ENCODE measurements at regions not wholly inside any gene's neighbourhood (a gene's known extent, or its start where the extent isn't known, plus 50 kb on each side); places are given as distances from the start of the nearest gene placed in this dataset.

- no peaks in the 10 kb centered on the region for H3K9me3 ChIP-seq (replicated peaks; ENCODE audit: insufficient read depth, low read length)
- no peak overlapping the region for H2AFZ ChIP-seq (ENCODE audit: low read length)
- H3K27ac ChIP-seq (ENCODE audit: low read length), result no peak overlapping the region
- H3K79me2 ChIP-seq (ENCODE audit: low read length), result no peaks in the 10 kb centered on the region
- no peak for DNase-seq
- no peak overlapping the region for H3K4me3 ChIP-seq (ENCODE audit: low read length)
- no peak overlapping the region for H3K4me2 ChIP-seq (ENCODE audit: low read depth, low read length)
- no peaks in the 10 kb centered on the region for H3K27me3 ChIP-seq (replicated peaks; ENCODE audit: insufficient read depth, low read length)
- TF ChIP-seq CTCF (IDR thresholded peaks at IDR 0.05; ENCODE audit: low read length) (no peak), EZH2 (optimal IDR thresholded peaks at IDR 0.05; ENCODE audit: low read depth, low read length) (no peak), EZH2phosphoT487 (IDR thresholded peaks at IDR 0.05; ENCODE audit: low read length) (no peak)
- no peaks in the 10 kb centered on the region for H4K20me1 ChIP-seq (ENCODE audit: insufficient read depth, low read length)
- H3K4me1 ChIP-seq (ENCODE audit: low read length), result no peaks in the 10 kb centered on the region
- no peaks in the 10 kb centered on the region for H3K36me3 ChIP-seq (replicated peaks; ENCODE audit: insufficient read depth, low read length)
- H3K9me2 ChIP-seq (replicated peaks; ENCODE audit: insufficient read depth, low read length), result no peaks in the 10 kb centered on the region
- no peaks in the 10 kb centered on the region for H3F3A ChIP-seq (ENCODE audit: insufficient read depth, low read length)
- no peak overlapping the region for H3K9ac ChIP-seq (ENCODE audit: low read length)
Measured at GRCh38 chr16:9351841-9352434, 260.5 kb downstream of the HAPSTR1 start.

GRCh38 chr16:9357829-9358228, 266.4 kb downstream of the HAPSTR1 start:
- TF ChIP-seq CTCF (IDR thresholded peaks at IDR 0.05; ENCODE audit: low read length), result no peak
- no peak for TF ChIP-seq EZH2 (optimal IDR thresholded peaks at IDR 0.05; ENCODE audit: low read depth, low read length)
- TF ChIP-seq EZH2phosphoT487 (IDR thresholded peaks at IDR 0.05; ENCODE audit: low read length), result no peak
- no peaks in the 10 kb centered on the region for H3K4me1 ChIP-seq (ENCODE audit: low read length)
- H3K27ac ChIP-seq (ENCODE audit: low read length), result no peak overlapping the region
- H3K4me3 ChIP-seq (ENCODE audit: low read length), result no peak overlapping the region
- H3K36me3 ChIP-seq (replicated peaks; ENCODE audit: insufficient read depth, low read length), result no peaks in the 10 kb centered on the region
- no peaks in the 10 kb centered on the region for H4K20me1 ChIP-seq (ENCODE audit: insufficient read depth, low read length)
- no peak overlapping the region for H3K4me2 ChIP-seq (ENCODE audit: low read depth, low read length)
- H3K9me3 ChIP-seq (replicated peaks; ENCODE audit: insufficient read depth, low read length), result no peaks in the 10 kb centered on the region
- no peaks in the 10 kb centered on the region for H3K27me3 ChIP-seq (replicated peaks; ENCODE audit: insufficient read depth, low read length)
- no peaks in the 10 kb centered on the region for H3F3A ChIP-seq (ENCODE audit: insufficient read depth, low read length)
- no peak for DNase-seq
- H3K79me2 ChIP-seq (ENCODE audit: low read length), result no peaks in the 10 kb centered on the region
- no peak overlapping the region for H2AFZ ChIP-seq (ENCODE audit: low read length)
- no peak overlapping the region for H3K9ac ChIP-seq (ENCODE audit: low read length)
- no peaks in the 10 kb centered on the region for H3K9me2 ChIP-seq (replicated peaks; ENCODE audit: insufficient read depth, low read length)

GRCh38 chr16:9360075-9360474, 268.6 kb downstream of the HAPSTR1 start:
- H3F3A ChIP-seq (ENCODE audit: insufficient read depth, low read length), result no peaks in the 10 kb centered on the region
- H2AFZ ChIP-seq (ENCODE audit: low read length), result no peak overlapping the region
- no peaks in the 10 kb centered on the region for H3K36me3 ChIP-seq (replicated peaks; ENCODE audit: insufficient read depth, low read length)
- no peak overlapping the region for H3K4me2 ChIP-seq (ENCODE audit: low read depth, low read length)
- no peaks in the 10 kb centered on the region for H4K20me1 ChIP-seq (ENCODE audit: insufficient read depth, low read length)
- no peaks in the 10 kb centered on the region for H3K27me3 ChIP-seq (replicated peaks; ENCODE audit: insufficient read depth, low read length)
- no peak overlapping the region for H3K27ac ChIP-seq (ENCODE audit: low read length)
- no peak for DNase-seq
- H3K9me3 ChIP-seq (replicated peaks; ENCODE audit: insufficient read depth, low read length), result no peaks in the 10 kb centered on the region
- H3K9ac ChIP-seq (ENCODE audit: low read length), result no peak overlapping the region
- H3K4me1 ChIP-seq (ENCODE audit: low read length), result no peaks in the 10 kb centered on the region
- H3K4me3 ChIP-seq (ENCODE audit: low read length), result no peak overlapping the region
- H3K79me2 ChIP-seq (ENCODE audit: low read length), result no peaks in the 10 kb centered on the region
- no peak for TF ChIP-seq EZH2phosphoT487 (IDR thresholded peaks at IDR 0.05; ENCODE audit: low read length)
- no peak for TF ChIP-seq EZH2 (optimal IDR thresholded peaks at IDR 0.05; ENCODE audit: low read depth, low read length)
- no peak for TF ChIP-seq CTCF (IDR thresholded peaks at IDR 0.05; ENCODE audit: low read length)
- H3K9me2 ChIP-seq (replicated peaks; ENCODE audit: insufficient read depth, low read length), result no peaks in the 10 kb centered on the region
